Hepatocyte (in vitro differentiated cells): ENCODE measurements at regions not wholly inside any gene's neighbourhood (a gene's known extent, or its start where the extent isn't known, plus 50 kb on each side); places are given as distances from the start of the nearest gene placed in this dataset.

Source experiments
- CTCF ChIP-seq: fragments of 200-600 bp; sonication (generic); IDR thresholded peaks from 2 replicates; pipeline ENCODE4 v1.5.1; 2016; ENCODE audit warnings: antibody characterized with exemption, mild to moderate bottlenecking; ENCODE audit not compliant: poor library complexity
- EZH2 ChIP-seq: fragments of 200-600 bp; sonication (generic); IDR thresholded peaks from 2 replicates; pipeline ENCODE4 v1.6.1; 2016; ENCODE audit warnings: antibody characterized with exemption, mild to moderate bottlenecking, borderline replicate concordance

- no peak for TF ChIP-seq CTCF
- TF ChIP-seq EZH2, result no peak
These were observed 325.0 kb upstream of the CNTN4 start for GRCh38 chr3:1773679-1774078.
